ENCODE measurements at regions not wholly inside any gene's neighbourhood (a gene's known extent, or its start where the extent isn't known, plus 50 kb on each side); places are given as distances from the start of the nearest gene placed in this dataset.
"Not testable (repeated sequence)": the region's sequence is repeated elsewhere in the genome, so short reads cannot be mapped to it uniquely, and the experiment has no call there.

DNA sequence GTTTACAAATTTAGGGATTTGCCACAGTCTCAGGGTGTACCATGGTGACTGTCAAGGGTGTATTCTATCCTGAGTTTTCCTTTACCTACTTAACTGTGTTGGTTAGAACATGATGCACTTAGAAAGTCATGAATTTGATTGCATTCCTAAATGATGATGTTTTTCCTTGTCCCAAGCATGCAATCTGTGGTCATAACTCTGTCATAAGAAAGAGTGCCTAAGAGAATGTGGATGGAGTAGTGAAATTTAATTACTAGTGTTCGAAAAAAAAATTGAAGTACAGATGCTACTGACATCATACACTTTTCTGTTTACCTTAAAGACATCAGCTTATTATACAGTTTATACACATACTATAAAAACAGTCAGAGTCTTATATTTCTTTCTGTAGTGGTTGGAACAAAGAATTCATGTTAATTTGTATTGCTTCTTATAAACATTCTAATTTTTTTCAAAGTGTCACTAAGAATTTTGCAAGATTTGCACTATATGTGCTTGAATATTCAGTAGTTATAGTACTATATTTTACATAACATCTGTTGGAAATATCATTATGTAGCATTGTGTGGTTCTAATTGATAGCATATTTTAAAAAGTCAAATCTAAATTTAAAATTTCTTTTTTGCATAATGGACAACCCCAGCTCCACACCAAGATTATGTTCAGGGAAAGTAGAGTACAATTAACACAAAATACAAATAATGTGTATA, 231.3 kb upstream of the KCNMB2 start:
- DNase-seq (ENCODE audit: low spot score), result no peak

DNA sequence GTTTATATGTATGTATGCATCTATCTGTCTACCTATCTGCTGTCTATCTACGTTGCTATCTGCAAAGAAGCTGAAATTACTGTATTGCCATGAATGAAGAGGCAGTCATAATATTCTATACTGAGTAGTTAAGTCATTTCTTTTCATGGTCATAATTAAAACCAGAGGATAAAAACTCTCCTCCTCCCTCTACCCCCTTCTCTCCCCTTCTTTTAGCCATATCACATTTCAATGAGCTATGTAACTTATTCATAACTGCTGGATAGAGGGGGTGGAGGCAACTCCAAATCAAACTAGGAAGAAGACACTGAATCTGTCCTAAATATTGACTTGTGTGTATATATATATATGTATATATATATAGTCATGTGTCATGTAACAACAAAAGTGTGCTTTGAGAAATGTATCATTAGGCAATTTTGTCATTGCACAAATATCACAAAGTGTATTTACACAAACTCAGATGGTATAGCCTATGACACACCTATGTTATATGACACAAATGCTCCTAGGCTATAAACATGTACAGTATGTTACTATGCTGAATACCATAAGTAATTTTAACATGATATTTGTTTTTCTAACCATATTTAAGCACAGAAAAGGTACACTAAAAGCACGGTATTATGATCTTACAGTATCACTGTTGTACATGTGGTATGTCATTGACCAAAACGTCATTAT, 229.7 kb upstream of the KCNMB2 start:
- no peak for DNase-seq (ENCODE audit: low spot score)

DNA sequence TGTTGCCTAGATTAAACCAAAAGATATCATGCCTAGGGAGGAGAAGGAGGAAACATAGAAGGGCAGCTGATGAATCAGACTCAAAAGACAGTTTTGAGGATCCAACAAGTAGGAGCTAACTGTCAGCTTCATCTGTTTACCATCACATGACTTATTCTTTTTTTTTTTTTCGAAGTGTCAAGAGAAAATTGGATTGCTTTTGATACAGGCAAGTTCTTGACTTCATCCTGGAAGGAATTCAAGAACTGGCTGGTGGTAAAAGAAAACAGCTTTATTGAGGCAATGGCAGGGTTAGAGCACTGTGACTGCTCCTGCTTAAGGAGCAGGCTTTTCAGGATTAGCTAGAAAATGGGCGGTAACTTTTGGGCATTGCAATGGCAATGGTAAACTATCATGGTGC, 227.5 kb upstream of the KCNMB2 start:
- no peak for DNase-seq (ENCODE audit: low spot score)

DNA sequence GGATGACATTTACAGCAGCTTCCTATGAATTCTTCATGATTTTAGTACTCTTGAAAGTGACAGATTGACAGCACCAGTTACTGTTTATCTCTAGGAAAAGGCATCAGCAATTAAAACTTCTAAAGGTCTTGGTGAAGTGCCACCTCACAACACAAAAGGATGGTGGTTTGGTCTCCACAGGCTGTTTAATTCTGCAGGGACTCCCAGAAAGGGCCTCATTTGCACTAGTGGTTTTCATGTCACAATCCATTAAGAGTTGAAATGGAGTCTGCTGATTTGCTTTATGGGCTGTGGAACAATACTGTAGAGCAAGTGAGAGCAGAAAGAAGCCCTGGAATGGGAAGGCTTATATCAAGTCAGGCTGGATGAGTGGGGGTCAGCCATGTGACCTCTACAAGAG, 225.3 kb upstream of the KCNMB2 start:
- no peak for DNase-seq (ENCODE audit: low spot score)

DNA sequence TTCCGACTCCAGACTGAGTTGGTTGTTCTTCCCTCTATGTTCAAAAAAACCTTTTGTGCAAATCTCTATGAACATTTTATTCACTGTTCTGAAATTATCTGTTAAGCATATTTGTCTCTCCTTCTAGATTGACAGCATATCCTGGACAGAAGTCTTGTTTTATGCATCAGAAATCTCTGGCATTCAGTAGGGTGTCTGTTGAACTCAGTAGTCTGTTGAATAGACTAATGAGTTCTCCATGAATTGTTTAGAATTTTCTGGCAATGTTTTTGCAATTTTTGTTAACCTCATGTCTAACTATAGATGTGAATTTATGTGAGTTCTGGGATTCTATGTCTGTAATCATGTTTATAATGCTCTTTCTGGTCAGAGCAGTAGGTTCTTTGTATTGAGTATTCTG, 222.5 kb upstream of the KCNMB2 start:
- no peak for DNase-seq (ENCODE audit: low spot score)

DNA sequence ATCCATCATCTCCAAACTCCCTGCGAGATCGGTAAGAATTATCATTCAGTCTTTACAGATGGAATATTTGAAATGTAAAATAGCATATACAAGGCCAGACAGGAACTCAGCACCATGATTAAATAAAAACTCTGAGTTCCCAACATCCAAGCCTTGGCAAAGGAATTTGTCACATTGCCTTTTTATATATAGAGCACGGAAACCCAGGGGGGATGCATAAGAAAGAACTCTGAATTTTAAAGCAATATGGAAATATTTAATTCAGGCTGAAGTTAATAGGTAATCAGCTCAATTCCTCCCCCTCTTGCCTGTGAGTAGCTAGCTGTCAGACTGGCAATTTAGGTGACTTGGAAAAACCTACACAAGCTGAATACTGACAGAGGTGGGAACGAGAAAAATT, 217.9 kb upstream of the KCNMB2 start:
- DNase-seq (ENCODE audit: low spot score), result peak; percentile 79

DNA sequence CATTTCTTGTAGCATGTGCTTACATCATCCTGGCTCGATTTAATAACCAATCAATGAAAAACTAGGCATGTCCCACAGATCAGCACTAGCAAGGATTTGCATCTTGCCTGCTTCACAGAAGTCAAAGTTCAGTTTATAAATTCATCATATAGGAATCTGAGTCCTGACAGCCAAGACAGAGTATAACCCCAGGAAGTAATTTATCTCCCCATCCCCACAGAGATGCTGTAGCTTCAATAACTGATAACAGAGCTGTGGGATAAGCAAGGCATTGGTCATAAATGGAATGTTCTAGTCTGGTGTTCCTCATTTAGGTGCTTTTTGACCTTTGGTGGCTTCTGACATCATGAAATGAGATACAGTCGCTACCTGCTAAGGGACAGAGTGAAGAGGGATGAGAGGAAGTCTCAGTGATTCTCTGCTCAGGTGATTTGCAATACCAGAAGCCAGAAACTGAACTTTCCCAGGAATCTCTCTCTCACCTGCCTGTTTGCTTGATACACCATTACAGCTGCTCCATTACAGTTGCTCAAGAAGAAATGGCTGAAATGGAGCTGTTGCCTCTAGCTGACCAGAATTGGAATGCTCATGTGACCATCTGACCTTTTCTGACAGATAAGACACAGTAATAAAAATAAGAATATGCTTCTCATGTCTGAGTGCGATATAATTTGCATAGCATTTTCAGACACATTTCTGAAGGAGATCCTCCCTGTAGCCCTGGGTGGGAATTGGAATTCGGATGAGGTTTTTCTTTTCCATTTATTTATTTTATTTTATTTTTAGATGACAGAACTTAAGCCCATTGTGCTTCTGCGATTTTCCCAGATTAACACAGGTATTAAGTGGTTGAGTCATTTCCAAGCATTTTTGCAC, 217.1 kb upstream of the KCNMB2 start:
- no peak for DNase-seq (ENCODE audit: low spot score)

DNA sequence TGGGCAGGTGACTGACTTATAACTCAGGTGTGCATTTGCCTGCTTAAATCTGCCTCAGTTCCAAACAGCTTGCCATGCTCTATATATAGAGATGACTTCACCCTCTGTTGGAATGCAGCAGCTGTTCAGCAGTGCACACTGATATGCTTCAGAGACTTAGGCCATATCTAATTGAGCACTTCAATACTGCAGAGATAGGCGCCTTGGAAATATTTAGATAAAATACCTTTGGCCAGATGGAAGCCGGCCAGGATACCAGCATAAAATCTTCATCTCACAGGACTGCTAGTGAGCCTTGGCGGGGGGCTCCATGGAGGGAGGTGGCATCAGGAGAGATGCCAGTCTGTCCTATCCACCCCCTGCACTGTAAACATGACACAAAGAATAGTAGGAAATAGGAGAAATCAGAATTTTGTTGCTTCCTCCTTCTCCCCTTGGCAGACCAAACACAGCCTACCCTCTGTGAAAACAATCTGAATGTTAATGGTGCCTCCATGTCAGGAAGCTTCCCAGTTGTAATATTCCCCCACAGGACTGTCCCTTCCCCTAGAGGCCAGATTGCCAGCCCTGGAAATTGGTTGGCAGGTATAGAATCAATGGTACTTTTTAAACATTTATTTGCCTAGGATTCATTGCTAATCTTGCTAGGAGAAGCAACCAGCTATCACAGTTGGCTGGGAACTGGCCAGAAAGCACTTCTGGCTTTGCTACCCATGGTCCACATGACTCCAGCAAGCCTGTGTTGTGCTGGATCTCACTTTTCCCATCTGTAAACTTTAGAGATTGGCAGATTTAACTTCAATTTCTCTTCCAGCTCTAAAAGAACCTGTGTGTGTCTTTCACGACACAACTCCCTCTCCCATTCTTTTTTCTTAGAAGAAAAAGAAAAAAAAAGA, 215.5 kb upstream of the KCNMB2 start:
- no peak for DNase-seq (ENCODE audit: low spot score)

DNA sequence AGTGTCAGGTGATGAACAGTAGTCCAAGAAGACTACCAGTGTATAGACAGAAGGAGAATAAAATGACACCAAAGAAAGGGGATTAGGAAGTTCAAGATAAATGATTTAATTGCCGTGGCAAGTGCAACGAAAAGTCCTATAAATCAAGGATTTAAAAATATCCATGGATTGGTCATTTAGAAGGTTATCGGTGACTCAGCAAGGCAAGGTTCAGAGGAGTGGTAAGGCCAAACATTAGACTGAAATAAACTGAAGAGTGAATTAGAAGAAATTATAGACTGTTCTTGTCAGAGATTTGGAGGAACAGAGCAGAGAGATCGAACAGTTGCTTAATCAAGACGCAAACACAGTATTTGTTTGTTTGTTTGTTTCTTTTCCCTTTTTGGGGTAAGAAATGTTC, 211.9 kb upstream of the KCNMB2 start:
- no peak for DNase-seq (ENCODE audit: low spot score)

DNA sequence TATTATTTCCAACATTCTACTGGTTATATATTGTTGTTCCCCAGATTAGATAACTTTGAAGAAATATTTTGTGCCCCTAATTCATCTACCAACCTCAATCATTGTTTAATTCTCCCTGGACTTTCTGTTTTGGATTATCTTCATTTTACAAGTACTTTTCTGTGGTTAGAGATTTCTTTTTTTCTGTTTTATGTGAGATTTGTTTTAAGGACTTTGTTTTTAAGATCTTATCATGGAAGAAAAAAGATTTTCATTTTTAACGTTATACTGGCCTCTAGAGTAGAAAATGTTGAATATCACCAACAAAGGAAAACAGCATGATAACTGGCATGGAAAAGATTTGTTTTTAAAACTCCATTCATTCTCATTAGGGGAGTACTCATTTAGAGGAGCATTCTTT, 210.9 kb upstream of the KCNMB2 start:
- DNase-seq (ENCODE audit: low spot score), result no peak

DNA sequence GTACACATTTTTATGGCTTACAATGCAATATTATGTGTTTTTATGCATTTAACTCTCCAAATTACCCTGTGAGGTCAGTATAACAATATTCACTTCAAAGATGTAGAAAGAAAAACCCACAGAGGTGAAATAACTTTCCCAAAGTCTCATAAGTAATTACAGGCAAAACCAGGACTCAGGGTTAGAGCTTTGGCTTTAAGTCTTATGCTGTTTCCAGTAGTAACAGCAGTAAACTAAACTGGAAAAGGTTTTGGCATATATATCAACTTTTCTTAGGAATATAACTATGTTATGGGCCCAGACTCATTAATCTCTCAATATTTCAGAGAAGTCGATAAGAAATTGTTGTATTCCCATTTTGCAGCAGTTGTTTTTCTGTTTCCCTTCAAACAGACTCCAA, 206.3 kb upstream of the KCNMB2 start:
- DNase-seq (ENCODE audit: low spot score), result no peak

DNA sequence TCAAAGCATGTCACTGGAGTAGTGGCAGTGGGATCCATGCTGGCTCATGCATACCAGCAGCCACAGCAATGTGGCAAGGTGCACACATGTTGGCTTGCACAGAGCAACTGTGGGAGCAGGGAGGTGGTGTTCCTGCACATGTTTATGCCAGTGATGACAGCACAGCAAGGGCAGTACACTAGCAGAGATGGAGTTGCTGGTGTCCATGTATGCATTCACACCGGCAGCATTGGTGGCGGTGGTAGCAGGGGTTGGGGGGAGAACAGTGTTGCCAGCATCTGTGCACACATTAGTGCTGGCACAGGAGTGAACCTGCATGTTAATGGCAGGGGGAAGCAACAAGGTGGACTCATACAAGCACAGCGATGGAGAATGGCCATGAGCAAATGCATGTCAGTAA, 202.0 kb upstream of the KCNMB2 start:
- DNase-seq (ENCODE audit: low spot score), result no peak

DNA sequence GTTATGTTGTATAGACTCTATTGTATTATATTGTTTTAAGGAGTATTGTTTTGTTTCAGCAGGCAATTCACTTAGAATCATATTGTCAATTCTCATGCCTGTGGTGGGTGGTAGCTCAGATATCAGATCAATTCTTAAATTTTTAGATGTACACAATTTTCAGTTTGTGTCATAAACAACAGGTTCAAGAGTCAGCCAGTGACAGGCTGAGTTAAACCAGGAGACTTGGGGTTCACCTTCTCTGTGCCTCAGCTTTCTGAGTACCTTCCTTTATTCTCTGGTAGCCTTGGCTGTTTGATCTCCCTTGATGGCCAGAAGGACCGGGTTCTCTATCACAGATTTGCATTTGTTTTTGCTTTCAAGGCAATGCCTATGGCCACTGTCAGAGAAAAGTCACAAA, 199.9 kb upstream of the KCNMB2 start:
- DNase-seq (ENCODE audit: low spot score), result no peak

DNA sequence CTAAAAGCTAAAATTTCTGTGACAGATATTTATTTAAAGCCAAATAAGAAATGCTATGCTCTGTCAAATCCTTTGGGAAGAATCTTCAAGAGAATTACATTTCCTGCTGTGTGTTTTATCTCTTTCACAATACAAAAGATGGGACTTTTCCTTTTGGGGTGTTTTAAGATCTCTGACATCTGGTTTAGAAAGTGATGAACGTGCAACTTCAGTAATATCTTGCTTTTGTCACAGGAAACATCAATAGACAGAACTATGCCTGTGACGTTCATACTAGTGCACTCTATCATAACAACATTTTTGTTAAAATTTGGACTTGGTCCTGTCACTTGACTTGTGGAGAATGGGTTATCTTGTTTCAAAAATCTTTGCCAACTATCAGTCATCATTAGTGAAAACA, 195.7 kb upstream of the KCNMB2 start:
- DNase-seq (ENCODE audit: low spot score), result no peak

DNA sequence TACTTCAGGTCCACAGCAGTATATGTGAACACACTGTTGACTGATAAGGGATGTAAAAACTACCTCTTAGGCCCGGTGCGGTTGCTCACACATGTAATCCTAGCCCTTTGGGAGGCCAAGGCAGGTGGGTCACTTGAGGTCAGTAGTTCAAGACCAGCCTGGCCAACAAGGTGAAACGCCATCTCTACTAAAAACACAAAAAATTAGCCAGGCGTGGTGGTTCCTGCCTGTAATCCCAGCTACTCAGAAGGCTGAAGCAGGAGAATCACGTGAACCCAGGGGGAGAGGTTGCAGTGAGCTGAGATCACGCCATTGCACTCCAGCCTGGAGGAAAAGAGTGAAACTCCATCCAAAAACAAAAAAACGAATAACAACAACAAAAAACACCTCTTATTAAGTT, 194.6 kb upstream of the KCNMB2 start:
- DNase-seq (ENCODE audit: low spot score), result no peak

DNA sequence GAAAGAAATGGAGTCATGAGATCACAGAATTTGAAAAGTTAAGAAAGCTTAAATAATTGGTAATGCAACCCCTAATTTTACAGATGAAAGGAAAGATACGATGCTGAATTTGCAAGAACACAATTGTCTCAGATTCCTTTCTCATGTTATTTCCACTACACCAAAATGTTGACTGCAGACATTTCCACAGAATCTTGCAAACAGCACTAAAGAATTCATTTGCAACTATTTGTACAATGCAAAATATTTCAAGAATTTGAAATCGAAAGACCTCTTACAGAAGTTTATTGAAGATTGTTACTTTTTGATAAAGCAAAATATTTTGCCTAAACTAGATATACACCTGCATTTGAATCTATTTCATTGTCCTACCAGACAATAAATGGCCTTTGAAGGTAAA, 194.1 kb upstream of the KCNMB2 start:
- no peak for DNase-seq (ENCODE audit: low spot score)

DNA sequence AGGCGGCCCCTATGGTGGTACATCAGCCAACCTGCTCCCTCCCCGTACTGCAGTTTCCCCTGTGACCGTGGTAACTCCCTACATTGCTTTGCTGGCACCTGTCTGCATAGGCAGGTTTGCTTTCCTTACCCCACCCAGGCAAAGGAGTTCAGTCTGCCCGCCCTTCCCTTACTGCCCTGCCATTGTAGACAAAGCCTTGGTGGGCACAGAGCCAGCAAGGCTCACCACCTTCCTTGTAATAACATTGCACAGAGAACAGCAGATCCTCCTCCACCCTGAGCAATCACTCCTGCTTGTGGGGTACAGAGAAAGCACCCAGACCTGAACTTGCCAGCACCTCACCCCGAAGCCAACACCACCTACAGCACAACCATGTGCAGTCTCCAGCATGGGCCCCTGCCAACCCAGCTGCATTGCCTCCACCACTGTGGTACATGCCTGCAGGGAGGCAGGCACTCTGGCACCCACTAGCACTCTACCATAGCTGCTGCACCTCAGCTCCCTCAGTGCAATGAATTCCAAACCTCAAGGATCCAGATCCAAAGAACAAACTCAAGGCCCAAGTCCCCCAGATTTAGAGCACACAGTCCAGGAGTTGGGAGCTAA, 192.7 kb upstream of the KCNMB2 start:
- DNase-seq (ENCODE audit: low spot score), result no peak

DNA sequence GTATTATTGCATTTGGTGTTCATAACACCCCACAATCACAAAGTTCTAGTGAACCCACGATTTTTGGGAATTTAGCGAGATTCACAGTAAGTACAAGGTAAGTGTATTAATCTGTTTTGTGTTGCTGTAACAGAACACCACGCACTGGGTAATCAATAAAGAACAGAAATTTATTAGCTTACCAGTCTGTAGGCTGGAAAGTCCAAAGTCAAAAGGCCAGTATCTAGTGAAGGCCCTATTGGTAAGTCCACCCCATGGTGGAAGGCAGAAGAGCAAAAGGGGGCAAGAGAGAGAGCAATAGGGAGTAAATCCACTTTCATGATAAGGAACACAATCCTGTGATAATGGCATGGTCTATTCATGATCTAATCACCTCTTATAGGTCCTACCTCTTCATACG, 190.3 kb upstream of the KCNMB2 start:
- no peak for DNase-seq (ENCODE audit: low spot score)

DNA sequence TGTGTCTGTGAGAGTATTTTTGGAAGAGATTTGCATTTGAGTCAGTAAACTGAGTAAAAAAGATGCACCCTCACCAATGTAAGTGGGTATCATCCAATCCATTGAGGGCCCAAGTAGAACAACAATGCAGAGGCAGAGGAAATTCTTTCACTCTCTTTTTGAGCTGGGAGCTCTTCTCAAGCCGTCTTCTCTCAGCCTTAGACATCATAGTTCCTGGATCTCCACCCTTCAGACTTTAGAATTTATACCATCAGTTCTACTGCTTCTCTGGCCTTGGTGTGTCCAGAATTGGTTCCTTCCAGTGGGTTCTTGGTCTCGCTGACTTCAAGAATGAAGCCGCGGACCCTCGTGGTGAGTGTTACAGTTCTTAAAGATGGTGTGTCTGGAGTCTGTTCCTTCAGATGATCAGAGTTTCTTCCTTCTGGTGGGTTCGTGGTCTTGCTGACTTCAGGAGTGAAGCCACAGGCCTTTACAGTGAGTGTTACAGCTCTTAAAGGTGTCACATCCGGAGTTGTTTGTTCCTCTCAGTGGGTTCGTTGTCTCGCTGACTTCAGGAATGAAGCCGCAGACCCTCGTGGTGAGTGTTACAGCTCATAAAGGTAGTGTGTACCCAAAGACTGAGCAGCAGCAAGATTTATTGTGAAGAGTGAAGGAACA, 187.5 kb upstream of the KCNMB2 start:
- DNase-seq (ENCODE audit: low spot score), result not testable (repeated sequence)

DNA sequence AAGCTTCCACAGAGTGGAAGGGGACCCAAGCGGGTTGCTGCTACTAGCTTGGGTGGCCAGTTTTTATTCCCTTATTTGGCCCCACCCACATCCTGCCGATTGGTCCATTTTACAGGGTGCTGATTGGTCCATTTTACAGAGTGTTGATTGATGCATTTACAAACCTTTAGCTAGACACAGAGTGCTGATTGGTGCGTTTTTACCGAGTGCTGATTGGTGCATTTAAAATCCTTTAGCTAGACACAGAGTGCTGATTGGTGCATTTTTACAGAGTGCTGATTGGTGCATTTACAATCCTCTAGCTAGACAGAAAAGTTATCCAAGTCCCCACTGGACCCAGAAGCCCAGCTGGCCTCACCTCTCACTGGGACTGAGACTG, 187.0 kb upstream of the KCNMB2 start:
- not testable (repeated sequence) for DNase-seq (ENCODE audit: low spot score)

DNA sequence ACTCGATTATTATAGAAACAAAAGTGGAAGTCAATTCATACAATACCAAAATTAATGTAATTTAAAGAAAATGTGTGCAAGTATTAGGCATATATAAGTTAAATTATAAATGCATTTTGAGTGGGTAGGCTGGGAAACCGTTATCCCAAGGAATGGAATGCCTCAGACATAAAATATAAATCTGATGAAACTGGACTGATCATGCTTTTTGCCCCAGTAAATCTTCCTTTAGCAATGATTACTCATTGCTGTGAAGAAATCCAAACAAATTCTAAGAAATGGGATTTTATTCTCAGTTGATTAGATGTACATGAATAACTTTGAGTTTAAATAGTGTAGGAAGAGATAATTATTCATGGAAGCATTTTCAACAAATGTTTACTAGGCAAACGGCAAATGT, 185.5 kb upstream of the KCNMB2 start:
- no peak for DNase-seq (ENCODE audit: low spot score)

Data from putamen (tissue), 1 donor.